Neural progenitor cell (in vitro differentiated cells): ENCODE measurements at regions not wholly inside any gene's neighbourhood (a gene's known extent, or its start where the extent isn't known, plus 50 kb on each side); places are given as distances from the start of the nearest gene placed in this dataset.

Experiments used
- EZH2 ChIP-seq: fragments of 200-600 bp; sonication (generic); IDR thresholded peaks from 2 replicates; pipeline ENCODE4 v1.6.1; 2017; ENCODE audit warnings: antibody characterized with exemption, mild to moderate bottlenecking, moderate library complexity
- TF ChIP-seq, protein P1 (sequence below): fragments of 200-600 bp; sonication (generic); IDR thresholded peaks from 2 replicates; pipeline ENCODE4 v1.5.1; 2017; ENCODE audit warnings: antibody characterized with exemption, mild to moderate bottlenecking

GRCh38 chr18:78418379-78418778 is 561.2 kb upstream of the SALL3 start:
- TF ChIP-seq, protein P1, sequence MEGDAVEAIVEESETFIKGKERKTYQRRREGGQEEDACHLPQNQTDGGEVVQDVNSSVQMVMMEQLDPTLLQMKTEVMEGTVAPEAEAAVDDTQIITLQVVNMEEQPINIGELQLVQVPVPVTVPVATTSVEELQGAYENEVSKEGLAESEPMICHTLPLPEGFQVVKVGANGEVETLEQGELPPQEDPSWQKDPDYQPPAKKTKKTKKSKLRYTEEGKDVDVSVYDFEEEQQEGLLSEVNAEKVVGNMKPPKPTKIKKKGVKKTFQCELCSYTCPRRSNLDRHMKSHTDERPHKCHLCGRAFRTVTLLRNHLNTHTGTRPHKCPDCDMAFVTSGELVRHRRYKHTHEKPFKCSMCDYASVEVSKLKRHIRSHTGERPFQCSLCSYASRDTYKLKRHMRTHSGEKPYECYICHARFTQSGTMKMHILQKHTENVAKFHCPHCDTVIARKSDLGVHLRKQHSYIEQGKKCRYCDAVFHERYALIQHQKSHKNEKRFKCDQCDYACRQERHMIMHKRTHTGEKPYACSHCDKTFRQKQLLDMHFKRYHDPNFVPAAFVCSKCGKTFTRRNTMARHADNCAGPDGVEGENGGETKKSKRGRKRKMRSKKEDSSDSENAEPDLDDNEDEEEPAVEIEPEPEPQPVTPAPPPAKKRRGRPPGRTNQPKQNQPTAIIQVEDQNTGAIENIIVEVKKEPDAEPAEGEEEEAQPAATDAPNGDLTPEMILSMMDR, result no peak
- TF ChIP-seq EZH2, result no peak
